Prostate gland (tissue), 2 donors: ENCODE measurements at regions not wholly inside any gene's neighbourhood (a gene's known extent, or its start where the extent isn't known, plus 50 kb on each side); places are given as distances from the start of the nearest gene placed in this dataset.

Experiments used
- DNase-seq: peaks from one replicate; pipeline ENCODE4 v3.0.0-alpha.2; 2019; ENCODE audit warnings: low spot score
- H3K27ac ChIP-seq, 2 donors: fragments of 200-600 bp; sonication (generic); 2 replicates each; pipeline ENCODE4 v1.5.1; 2017 to 2019
- H3K27me3 ChIP-seq: fragments of 200-600 bp; sonication (generic); replicated peaks from 2 replicates; pipeline ENCODE4 v1.5.1; 2019; ENCODE audit not compliant: insufficient read depth
- H3K36me3 ChIP-seq, 2 donors: fragments of 200-600 bp; sonication (generic); 1 replicate in 1 of 2; 2 replicates in 1 of 2; pipeline versions ENCODE4 v1.5.1 to v1.8.1; 2017 to 2019
- H3K4me1 ChIP-seq: fragments of 200-600 bp; sonication (generic); replicated peaks from 2 replicates; pipeline ENCODE4 v1.5.1; 2019
- H3K4me3 ChIP-seq, 2 donors: fragments of 200-600 bp; sonication (generic); 2 replicates each; pipeline ENCODE4 v1.5.1; 2017 to 2019
- H3K9me3 ChIP-seq: fragments of 200-600 bp; sonication (generic); 2 replicates; pipeline ENCODE4 v1.5.1; 2017
- CTCF ChIP-seq, 4 experiments: fragments of 200-600 bp in 2 of 4; fragments of 450-650 bp in 2 of 4; sonication (generic) in 2 of 4; IDR thresholded peaks; 1 replicate in 3 of 4; 2 replicates in 1 of 4; pipeline ENCODE4 v1.5.1; 2016 to 2019; ENCODE audit warnings: antibody characterized with exemption in 4 of 4, mild to moderate bottlenecking in 2 of 4, moderate library complexity in 2 of 4
- POLR2A ChIP-seq: fragments of 450-650 bp; IDR thresholded peaks from one replicate; pipeline ENCODE4 v1.6.1; 2016; ENCODE audit warnings: antibody characterized with exemption, mild to moderate bottlenecking
- POLR2AphosphoS5 ChIP-seq: sonication (generic); formaldehyde crosslinking; IDR thresholded peaks from one replicate; pipeline ENCODE4 v1.6.1; 2017; ENCODE audit warnings: antibody characterized with exemption
- WGBS: methylation state at CpG from one replicate; pipeline ENCODE4 v1.1.5; 2018; 5-methylcytosine and 5-hydroxymethylcytosine counted together
- intact Hi-C: fragments of 100-400 bp; cut with DNase I; formaldehyde crosslinking; loops from one replicate; pipeline ENCODE4 v1.14.2; 2022

GRCh38 chr1:58310881-58311280 is 235.6 kb downstream of the OMA1 start:
- intact Hi-C loops: no loop called here
- Histone ChIP-seq H3K4me1 (no peaks in the 10 kb centered on the region), H3K27me3 (no peaks in the 10 kb centered on the region), H3K9me3 (no peaks in the 10 kb centered on the region), H3K27ac (no peak overlapping the region), H3K4me3 (no peak overlapping the region), H3K36me3 (no peaks in the 10 kb centered on the region)
- TF ChIP-seq POLR2AphosphoS5 (no peak), CTCF (IDR thresholded peaks at IDR 0.05) (no peak), POLR2A (no peak)
- DNase-seq: no peak
- 72% methylated on average over 1 of the region's 1 CpG for WGBS

GRCh38 chr1:58310469-58310868 is 236.1 kb downstream of the OMA1 start:
- WGBS: 88% methylated on average over 2 of the region's 2 CpGs

GRCh38 chr1:58308206-58308605 is 238.3 kb downstream of the OMA1 start:
- no peak for TF ChIP-seq POLR2AphosphoS5
- no peak for TF ChIP-seq POLR2A
- no peak for TF ChIP-seq CTCF (IDR thresholded peaks at IDR 0.05)
- no peak overlapping the region for H3K27ac ChIP-seq
- no peaks in the 10 kb centered on the region for H3K4me1 ChIP-seq
- no peak for DNase-seq
- H3K27me3 ChIP-seq: no peaks in the 10 kb centered on the region
- 64% methylated on average over 1 of the region's 1 CpG for WGBS
- H3K4me3 ChIP-seq: no peak overlapping the region
- H3K36me3 ChIP-seq: no peaks in the 10 kb centered on the region
- H3K9me3 ChIP-seq: no peaks in the 10 kb centered on the region
- intact Hi-C loops: no loop called here

More at GRCh38 chr1:58310469-58310868, 236.1 kb downstream of the OMA1 start:
- intact Hi-C loops: no loop called here
- no peaks in the 10 kb centered on the region for H3K36me3 ChIP-seq
- H3K4me1 ChIP-seq: no peaks in the 10 kb centered on the region
- no peak for DNase-seq
- TF ChIP-seq POLR2A: no peak
- TF ChIP-seq CTCF (IDR thresholded peaks at IDR 0.05): no peak
- no peaks in the 10 kb centered on the region for H3K9me3 ChIP-seq
- H3K27ac ChIP-seq: no peak overlapping the region
- no peaks in the 10 kb centered on the region for H3K27me3 ChIP-seq
- no peak overlapping the region for H3K4me3 ChIP-seq

DNA sequence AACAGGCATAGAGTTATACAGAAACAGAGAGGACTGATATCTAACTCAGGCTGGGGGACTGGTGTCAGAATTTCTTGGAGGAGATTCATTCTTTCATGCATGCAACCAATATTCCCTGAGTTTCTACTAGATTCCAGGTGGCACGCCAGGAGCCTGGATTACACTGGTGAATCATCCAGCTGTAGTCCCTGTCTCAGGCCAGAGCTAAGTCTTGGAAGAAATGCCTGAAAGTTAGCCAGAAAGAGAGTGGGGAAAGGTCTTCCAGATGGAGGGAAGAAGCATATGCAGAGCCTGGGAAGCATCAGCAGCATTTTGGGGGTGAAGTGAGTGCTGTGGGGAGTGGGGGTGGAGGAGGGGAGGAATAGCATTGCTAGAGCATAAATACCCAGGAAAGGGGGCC is 239.1 kb downstream of the OMA1 start:
- Histone ChIP-seq H3K27me3 (no peaks in the 10 kb centered on the region), H3K4me3 (no peak overlapping the region), H3K27ac (no peak overlapping the region), H3K9me3 (no peaks in the 10 kb centered on the region), H3K4me1 (no peaks in the 10 kb centered on the region), H3K36me3 (no peaks in the 10 kb centered on the region)
- WGBS: 80% methylated on average over 1 of the region's 1 CpG
- TF ChIP-seq POLR2AphosphoS5: no peak
- DNase-seq: no peak
- intact Hi-C loops: no loop called here

- Histone ChIP-seq H3K27ac (no peak overlapping the region), H3K4me3 (no peak overlapping the region), H3K27me3 (no peaks in the 10 kb centered on the region), H3K36me3 (no peaks in the 10 kb centered on the region), H3K9me3 (no peaks in the 10 kb centered on the region), H3K4me1 (no peaks in the 10 kb centered on the region)
- intact Hi-C loops: no loop called here
- no peak for DNase-seq
- 78% methylated on average over 1 of the region's 1 CpG for WGBS
- TF ChIP-seq POLR2A (no peak), POLR2AphosphoS5 (no peak), CTCF (IDR thresholded peaks at IDR 0.05) (no peak)
Observed at GRCh38 chr1:58305622-58306021, 240.9 kb downstream of the OMA1 start.
